ENCODE measurements at regions not wholly inside any gene's neighbourhood (a gene's known extent, or its start where the extent isn't known, plus 50 kb on each side); places are given as distances from the start of the nearest gene placed in this dataset.

GRCh38 chr10:8726779-8727084 lies 672.2 kb downstream of the GATA3 start:
- no peak for DNase-seq

GRCh38 chr10:8731121-8732095 lies 676.9 kb downstream of the GATA3 start:
- DNase-seq = no peak

GRCh38 chr10:8738987-8739386 lies 684.5 kb downstream of the GATA3 start:
- DNase-seq = no peak

GRCh38 chr10:8752146-8752843 lies 697.8 kb downstream of the GATA3 start:
- no peak for DNase-seq

GRCh38 chr10:8758029-8758428 lies 703.5 kb downstream of the GATA3 start:
- DNase-seq = no peak

GRCh38 chr10:8766899-8767298 lies 712.4 kb downstream of the GATA3 start:
- DNase-seq = no peak

- DNase-seq = no peak
Observed at GRCh38 chr10:8767591-8767990, 713.1 kb downstream of the GATA3 start.

GRCh38 chr10:8768341-8768740 lies 713.9 kb downstream of the GATA3 start:
- DNase-seq = no peak

GRCh38 chr10:8768852-8769251 lies 714.4 kb downstream of the GATA3 start:
- DNase-seq = no peak

GRCh38 chr10:8776926-8777622 lies 722.6 kb downstream of the GATA3 start:
- DNase-seq = no peak

GRCh38 chr10:8778713-8779112 lies 724.2 kb downstream of the GATA3 start:
- no peak for DNase-seq

- DNase-seq = no peak
Observed at GRCh38 chr10:8787649-8788048, 733.2 kb downstream of the GATA3 start.

GRCh38 chr10:8790390-8790789 lies 735.9 kb downstream of the GATA3 start:
- no peak for DNase-seq

- DNase-seq = no peak
Observed at GRCh38 chr10:8794860-8795259, 740.4 kb downstream of the GATA3 start.

- DNase-seq = no peak
Observed at GRCh38 chr10:8800426-8800825, 745.9 kb downstream of the GATA3 start.

- no peak for DNase-seq
Observed at GRCh38 chr10:8803992-8804391, 749.5 kb downstream of the GATA3 start.

GRCh38 chr10:8810677-8811076 lies 756.2 kb downstream of the GATA3 start:
- no peak for DNase-seq

- no peak for DNase-seq
Observed at GRCh38 chr10:8811201-8811600, 756.7 kb downstream of the GATA3 start.

- DNase-seq = no peak
Observed at GRCh38 chr10:8815969-8816368, 761.5 kb downstream of the GATA3 start.

- DNase-seq = no peak
Observed at GRCh38 chr10:8817299-8817698, 762.8 kb downstream of the GATA3 start.

- DNase-seq = no peak
Observed at GRCh38 chr10:8825611-8826010, 771.1 kb downstream of the GATA3 start.

GRCh38 chr10:8829592-8829991 lies 775.1 kb downstream of the GATA3 start:
- DNase-seq = no peak

GRCh38 chr10:8830048-8830447 lies 775.6 kb downstream of the GATA3 start:
- no peak for DNase-seq

GRCh38 chr10:8830876-8831275 lies 776.4 kb downstream of the GATA3 start:
- DNase-seq = no peak

Data from NCI-H2171 treated with DMSO at 0.1 percent for 48 hours (cell line).